ENCODE measurements at regions not wholly inside any gene's neighbourhood (a gene's known extent, or its start where the extent isn't known, plus 50 kb on each side); places are given as distances from the start of the nearest gene placed in this dataset.

GRCh38 chr21:27799861-27800260 lies 833.0 kb upstream of the ADAMTS5 start:
- H3K27me3 ChIP-seq (ENCODE audit: low read length), result no peaks in the 10 kb centered on the region
- H2AFZ ChIP-seq (ENCODE audit: low read depth, low read length, severe bottlenecking), result no peak overlapping the region
- no peak for TF ChIP-seq EZH2phosphoT487 (conservative IDR thresholded peaks at IDR 0.05; ENCODE audit: low read length)
- no peaks in the 10 kb centered on the region for H4K20me1 ChIP-seq (ENCODE audit: low read depth, low read length)
- no peaks in the 10 kb centered on the region for H3K9me3 ChIP-seq (ENCODE audit: insufficient read depth, low read length)
- H3K79me2 ChIP-seq (ENCODE audit: insufficient read depth, low read length), result no peaks in the 10 kb centered on the region
- no peaks in the 10 kb centered on the region for H3F3A ChIP-seq (ENCODE audit: insufficient read depth)
- H3K27ac ChIP-seq (ENCODE audit: low read depth, low read length), result no peak overlapping the region
- no peaks in the 10 kb centered on the region for H3K9me2 ChIP-seq (replicated peaks; ENCODE audit: insufficient read depth, low read length)
- no peak overlapping the region for H3K4me2 ChIP-seq (ENCODE audit: low read depth, low read length, poor library complexity, severe bottlenecking)
- no peaks in the 10 kb centered on the region for H3K36me3 ChIP-seq (ENCODE audit: low read length)
- no peak overlapping the region for H3K4me3 ChIP-seq (ENCODE audit: insufficient read depth, low read length, poor library complexity, severe bottlenecking)
- H3K9ac ChIP-seq (ENCODE audit: low read length), result no peak overlapping the region

GRCh38 chr21:27796106-27796505 lies 829.2 kb upstream of the ADAMTS5 start:
- TF ChIP-seq CTCF (IDR thresholded peaks at IDR 0.05; ENCODE audit: insufficient read depth, low read length, poor library complexity, severe bottlenecking), result no peak
- no peak for TF ChIP-seq EZH2phosphoT487 (conservative IDR thresholded peaks at IDR 0.05; ENCODE audit: low read length)
- no peak overlapping the region for H3K4me3 ChIP-seq (ENCODE audit: insufficient read depth, low read length, poor library complexity, severe bottlenecking)
- no peak overlapping the region for H3K27ac ChIP-seq (ENCODE audit: low read depth, low read length)
- H3K36me3 ChIP-seq (ENCODE audit: low read length), result no peaks in the 10 kb centered on the region
- H3F3A ChIP-seq (ENCODE audit: insufficient read depth), result no peaks in the 10 kb centered on the region
- H2AFZ ChIP-seq (ENCODE audit: low read depth, low read length, severe bottlenecking), result no peak overlapping the region
- no peak overlapping the region for H3K4me2 ChIP-seq (ENCODE audit: low read depth, low read length, poor library complexity, severe bottlenecking)
- H3K79me2 ChIP-seq (ENCODE audit: insufficient read depth, low read length), result no peaks in the 10 kb centered on the region
- H3K9ac ChIP-seq (ENCODE audit: low read length), result no peak overlapping the region
- no peaks in the 10 kb centered on the region for H3K9me2 ChIP-seq (replicated peaks; ENCODE audit: insufficient read depth, low read length)
- no peaks in the 10 kb centered on the region for H3K27me3 ChIP-seq (ENCODE audit: low read length)
- H4K20me1 ChIP-seq (ENCODE audit: low read depth, low read length), result no peaks in the 10 kb centered on the region
- H3K9me3 ChIP-seq (ENCODE audit: insufficient read depth, low read length), result no peaks in the 10 kb centered on the region

GRCh38 chr21:27795418-27795817 lies 828.5 kb upstream of the ADAMTS5 start:
- H3K9ac ChIP-seq (ENCODE audit: low read length), result no peak overlapping the region
- H4K20me1 ChIP-seq (ENCODE audit: low read depth, low read length), result no peaks in the 10 kb centered on the region
- H2AFZ ChIP-seq (ENCODE audit: low read depth, low read length, severe bottlenecking), result no peak overlapping the region
- no peaks in the 10 kb centered on the region for H3K9me2 ChIP-seq (replicated peaks; ENCODE audit: insufficient read depth, low read length)
- H3K27ac ChIP-seq (ENCODE audit: low read depth, low read length), result no peak overlapping the region
- no peak overlapping the region for H3K4me3 ChIP-seq (ENCODE audit: insufficient read depth, low read length, poor library complexity, severe bottlenecking)
- no peaks in the 10 kb centered on the region for H3F3A ChIP-seq (ENCODE audit: insufficient read depth)
- TF ChIP-seq CTCF (IDR thresholded peaks at IDR 0.05; ENCODE audit: insufficient read depth, low read length, poor library complexity, severe bottlenecking) (no peak), EZH2phosphoT487 (conservative IDR thresholded peaks at IDR 0.05; ENCODE audit: low read length) (no peak)
- H3K9me3 ChIP-seq (ENCODE audit: insufficient read depth, low read length), result no peaks in the 10 kb centered on the region
- no peaks in the 10 kb centered on the region for H3K79me2 ChIP-seq (ENCODE audit: insufficient read depth, low read length)
- H3K27me3 ChIP-seq (ENCODE audit: low read length), result no peaks in the 10 kb centered on the region
- H3K4me2 ChIP-seq (ENCODE audit: low read depth, low read length, poor library complexity, severe bottlenecking), result no peak overlapping the region
- H3K36me3 ChIP-seq (ENCODE audit: low read length), result no peaks in the 10 kb centered on the region

GRCh38 chr21:27793901-27794300 lies 827.0 kb upstream of the ADAMTS5 start:
- H3K9ac ChIP-seq (ENCODE audit: low read length), result no peak overlapping the region
- no peaks in the 10 kb centered on the region for H4K20me1 ChIP-seq (ENCODE audit: low read depth, low read length)
- H3K27me3 ChIP-seq (ENCODE audit: low read length), result no peaks in the 10 kb centered on the region
- H3K9me3 ChIP-seq (ENCODE audit: insufficient read depth, low read length), result no peaks in the 10 kb centered on the region
- no peaks in the 10 kb centered on the region for H3F3A ChIP-seq (ENCODE audit: insufficient read depth)
- H3K27ac ChIP-seq (ENCODE audit: low read depth, low read length), result no peak overlapping the region
- H3K4me3 ChIP-seq (ENCODE audit: insufficient read depth, low read length, poor library complexity, severe bottlenecking), result no peak overlapping the region
- H3K9me2 ChIP-seq (replicated peaks; ENCODE audit: insufficient read depth, low read length), result no peaks in the 10 kb centered on the region
- no peaks in the 10 kb centered on the region for H3K36me3 ChIP-seq (ENCODE audit: low read length)
- no peak overlapping the region for H2AFZ ChIP-seq (ENCODE audit: low read depth, low read length, severe bottlenecking)
- H3K79me2 ChIP-seq (ENCODE audit: insufficient read depth, low read length), result no peaks in the 10 kb centered on the region
- H3K4me2 ChIP-seq (ENCODE audit: low read depth, low read length, poor library complexity, severe bottlenecking), result no peak overlapping the region
- TF ChIP-seq EZH2phosphoT487 (conservative IDR thresholded peaks at IDR 0.05; ENCODE audit: low read length) (no peak), CTCF (IDR thresholded peaks at IDR 0.05; ENCODE audit: insufficient read depth, low read length, poor library complexity, severe bottlenecking) (no peak)
